CD8-positive, alpha-beta memory T cell (primary cell): ENCODE measurements at regions not wholly inside any gene's neighbourhood (a gene's known extent, or its start where the extent isn't known, plus 50 kb on each side); places are given as distances from the start of the nearest gene placed in this dataset.

Source experiments
- CTCF ChIA-PET: fragments of 350-600 bp; sonication (Branson Sonifier 250); formaldehyde crosslinking; loops from one replicate; lab custom pipeline; 2021; ENCODE audit warnings: antibody characterized with exemption; lab: Charles Lee
- POLR2A ChIA-PET: fragments of 350-600 bp; sonication (Branson Sonifier 250); formaldehyde crosslinking; loops from one replicate; lab custom pipeline; 2021; ENCODE audit warnings: antibody characterized with exemption; lab: Charles Lee
- DNase-seq, 5 donors: peaks; one replicate each; pipeline versions ENCODE4 v3.0.0 to v3.0.0-alpha.2; 2020 to 2022; ENCODE audit warnings: mixed read lengths in 1 of 5
- H3K27ac ChIP-seq: one replicate; pipeline ENCODE4 v1.7.0; 2013; ENCODE audit warnings: low read depth, mild to moderate bottlenecking, low read length, moderate library complexity
- H3K27me3 ChIP-seq: 2 replicates; pipeline ENCODE4 v1.7.0; 2013; ENCODE audit warnings: low read length, mild to moderate bottlenecking; ENCODE audit not compliant: insufficient read depth, poor library complexity, severe bottlenecking
- H3K36me3 ChIP-seq: 2 replicates; pipeline ENCODE4 v1.7.0; 2013; ENCODE audit warnings: mild to moderate bottlenecking, low read length, moderate library complexity; ENCODE audit not compliant: insufficient read depth
- H3K4me1 ChIP-seq: 2 replicates; pipeline ENCODE4 v1.7.0; 2013; ENCODE audit warnings: mild to moderate bottlenecking, low read length, moderate library complexity; ENCODE audit not compliant: insufficient read depth
- H3K4me3 ChIP-seq: 2 replicates; pipeline ENCODE4 v1.7.0; 2013; ENCODE audit warnings: mild to moderate bottlenecking, low read length
- H3K9me3 ChIP-seq: 2 replicates; pipeline ENCODE4 v1.7.0; 2013; ENCODE audit warnings: mild to moderate bottlenecking, low read length
- H3K27ac Mint-ChIP-seq, 8 donors: one replicate each; pipeline ENCODE4 v1.8.0; 2020 to 2021; ENCODE audit warnings: mixed read lengths in 8 of 8, mild to moderate bottlenecking in 6 of 8, inconsistent platforms in 3 of 8, moderate library complexity in 3 of 8
- H3K27me3 Mint-ChIP-seq, 2 donors: one replicate each; pipeline ENCODE4 v1.8.0; 2020 to 2021; ENCODE audit warnings: mixed read lengths in 2 of 2, mild to moderate bottlenecking in 1 of 2, moderate library complexity in 1 of 2
- H3K36me3 Mint-ChIP-seq, 3 donors: one replicate each; pipeline ENCODE4 v1.8.0; 2020 to 2021; ENCODE audit warnings: mixed read lengths in 3 of 3, inconsistent platforms in 1 of 3, mild to moderate bottlenecking in 1 of 3
- H3K4me1 Mint-ChIP-seq, 3 donors: one replicate each; pipeline ENCODE4 v1.8.0; 2020 to 2021; ENCODE audit warnings: mixed read lengths in 3 of 3, inconsistent platforms in 1 of 3, mild to moderate bottlenecking in 1 of 3
- H3K4me3 Mint-ChIP-seq, 7 donors: one replicate each; pipeline ENCODE4 v1.8.0; 2020 to 2021; ENCODE audit warnings: mixed read lengths in 7 of 7, mild to moderate bottlenecking in 6 of 7, moderate library complexity in 4 of 7, inconsistent platforms in 2 of 7
- H3K9me3 Mint-ChIP-seq, 5 donors: one replicate each; pipeline ENCODE4 v1.8.0; 2020 to 2022; ENCODE audit warnings: mixed read lengths in 5 of 5, mild to moderate bottlenecking in 3 of 5, moderate library complexity in 2 of 5, inconsistent platforms in 1 of 5

- Histone ChIP-seq H3K27me3 (no peaks in the 10 kb centered on the region), H3K4me1 (no peaks in the 10 kb centered on the region), H3K4me3 (no peak overlapping the region), H3K9me3 (no peaks in the 10 kb centered on the region), H3K36me3 (no peaks in the 10 kb centered on the region), H3K27ac (no peak overlapping the region)
- POLR2A ChIA-PET = no interaction called here
- Mint-ChIP-seq H3K9me3 (peaks cover 0 to 2% (median 0%) of the 10 kb centered on the region in 5 donors), H3K27ac (no peak overlapping the region), H3K4me1 (no peaks in the 10 kb centered on the region), H3K4me3 (no peak overlapping the region), H3K36me3 (no peaks in the 10 kb centered on the region), H3K27me3 (peaks cover 1 to 9% of the 10 kb centered on the region in 2 donors)
- CTCF ChIA-PET = no interaction called here
- DNase-seq = peak in 1 of 5 donors; percentile 3
Observed at GRCh38 chr9:89668216-89668865, 63.5 kb downstream of the GADD45G start.

GRCh38 chr9:89668866-89669246 lies 64.0 kb downstream of the GADD45G start:
- H3K27ac ChIP-seq = no peak overlapping the region
- no peaks in the 10 kb centered on the region for H3K36me3 ChIP-seq
- Mint-ChIP-seq H3K4me3 (no peak overlapping the region), H3K27ac (no peak overlapping the region), H3K36me3 (no peaks in the 10 kb centered on the region), H3K27me3 (peaks cover 0 to 8% of the 10 kb centered on the region in 2 donors), H3K9me3 (peaks cover 0 to 2% (median 0%) of the 10 kb centered on the region in 5 donors), H3K4me1 (no peaks in the 10 kb centered on the region)
- no peak overlapping the region for H3K4me3 ChIP-seq
- no peaks in the 10 kb centered on the region for H3K4me1 ChIP-seq
- CTCF ChIA-PET = no interaction called here
- H3K27me3 ChIP-seq = no peaks in the 10 kb centered on the region
- POLR2A ChIA-PET = no interaction called here
- peak in 1 of 5 donors; percentile 8 for DNase-seq
- no peaks in the 10 kb centered on the region for H3K9me3 ChIP-seq

GRCh38 chr9:89669361-89669842 lies 64.6 kb downstream of the GADD45G start:
- peak in 1 of 5 donors; percentile 26 for DNase-seq
- no peaks in the 10 kb centered on the region for H3K9me3 ChIP-seq
- H3K9me3 Mint-ChIP-seq = peaks cover 0 to 2% (median 0%) of the 10 kb centered on the region in 5 donors
- no peaks in the 10 kb centered on the region for H3K36me3 Mint-ChIP-seq
- no peaks in the 10 kb centered on the region for H3K4me1 ChIP-seq
- H3K27ac ChIP-seq = no peak overlapping the region
- CTCF ChIA-PET = no interaction called here
- H3K36me3 ChIP-seq = no peaks in the 10 kb centered on the region
- H3K4me1 Mint-ChIP-seq = no peaks in the 10 kb centered on the region
- H3K27me3 Mint-ChIP-seq = peaks cover 0 to 8% of the 10 kb centered on the region in 2 donors
- no peak overlapping the region for H3K4me3 ChIP-seq
- no peak overlapping the region for H3K27ac Mint-ChIP-seq
- POLR2A ChIA-PET = no interaction called here
- H3K27me3 ChIP-seq = no peaks in the 10 kb centered on the region
- H3K4me3 Mint-ChIP-seq = no peak overlapping the region

GRCh38 chr9:89670114-89670513 lies 65.3 kb downstream of the GADD45G start:
- POLR2A ChIA-PET = no interaction called here
- no peak overlapping the region for H3K27ac ChIP-seq
- no peak overlapping the region for H3K4me3 ChIP-seq
- no peaks in the 10 kb centered on the region for H3K36me3 Mint-ChIP-seq
- no peak overlapping the region for H3K4me3 Mint-ChIP-seq
- DNase-seq = peak in 1 of 5 donors; percentile 0
- no peak overlapping the region for H3K27ac Mint-ChIP-seq
- no peaks in the 10 kb centered on the region for H3K4me1 Mint-ChIP-seq
- H3K36me3 ChIP-seq = no peaks in the 10 kb centered on the region
- peaks cover 0 to 2% (median 0%) of the 10 kb centered on the region in 5 donors for H3K9me3 Mint-ChIP-seq
- no peaks in the 10 kb centered on the region for H3K9me3 ChIP-seq
- H3K27me3 ChIP-seq = no peaks in the 10 kb centered on the region
- CTCF ChIA-PET = no interaction called here
- H3K27me3 Mint-ChIP-seq = peaks cover 0 to 8% of the 10 kb centered on the region in 2 donors
- no peaks in the 10 kb centered on the region for H3K4me1 ChIP-seq

- Histone ChIP-seq H3K4me1 (no peaks in the 10 kb centered on the region), H3K4me3 (no peak overlapping the region), H3K27ac (no peak overlapping the region), H3K36me3 (no peaks in the 10 kb centered on the region), H3K27me3 (no peaks in the 10 kb centered on the region), H3K9me3 (no peaks in the 10 kb centered on the region)
- no peak overlapping the region for H3K4me3 Mint-ChIP-seq
- peaks cover 0 to 2% (median 0%) of the 10 kb centered on the region in 5 donors for H3K9me3 Mint-ChIP-seq
- H3K27ac Mint-ChIP-seq = no peak overlapping the region
- ChIA-PET CTCF (no interaction called here), POLR2A (no interaction called here)
- H3K36me3 Mint-ChIP-seq = no peaks in the 10 kb centered on the region
- no peaks in the 10 kb centered on the region for H3K4me1 Mint-ChIP-seq
- DNase-seq = no peak
- H3K27me3 Mint-ChIP-seq = peaks cover 0 to 4% of the 10 kb centered on the region in 2 donors
Observed at GRCh38 chr9:89670801-89671434, 66.1 kb downstream of the GADD45G start.

GRCh38 chr9:89674667-89675057 lies 69.8 kb downstream of the GADD45G start:
- Histone ChIP-seq H3K4me1 (no peaks in the 10 kb centered on the region), H3K9me3 (no peaks in the 10 kb centered on the region), H3K27me3 (no peaks in the 10 kb centered on the region), H3K4me3 (no peak overlapping the region), H3K36me3 (no peaks in the 10 kb centered on the region), H3K27ac (no peak overlapping the region)
- no peaks in the 10 kb centered on the region for H3K4me1 Mint-ChIP-seq
- no peak overlapping the region for H3K27ac Mint-ChIP-seq
- peaks cover 0 to 2% (median 0%) of the 10 kb centered on the region in 5 donors for H3K9me3 Mint-ChIP-seq
- ChIA-PET CTCF (no interaction called here), POLR2A (no interaction called here)
- H3K4me3 Mint-ChIP-seq = no peak overlapping the region
- no peaks in the 10 kb centered on the region for H3K36me3 Mint-ChIP-seq
- no peak for DNase-seq
- H3K27me3 Mint-ChIP-seq = no peaks in the 10 kb centered on the region

GRCh38 chr9:89675058-89675742 lies 70.4 kb downstream of the GADD45G start:
- Mint-ChIP-seq H3K9me3 (peaks cover 0 to 2% (median 0%) of the 10 kb centered on the region in 5 donors), H3K4me3 (no peak overlapping the region), H3K27ac (no peak overlapping the region), H3K27me3 (no peaks in the 10 kb centered on the region), H3K36me3 (no peaks in the 10 kb centered on the region), H3K4me1 (no peaks in the 10 kb centered on the region)
- no peaks in the 10 kb centered on the region for H3K4me1 ChIP-seq
- ChIA-PET CTCF (no interaction called here), POLR2A (no interaction called here)
- no peaks in the 10 kb centered on the region for H3K27me3 ChIP-seq
- H3K27ac ChIP-seq = no peak overlapping the region
- H3K36me3 ChIP-seq = no peaks in the 10 kb centered on the region
- DNase-seq = no peak
- H3K4me3 ChIP-seq = no peak overlapping the region
- no peaks in the 10 kb centered on the region for H3K9me3 ChIP-seq

- Mint-ChIP-seq H3K27ac (no peak overlapping the region), H3K36me3 (no peaks in the 10 kb centered on the region)
- POLR2A ChIA-PET = no interaction called here
Observed at GRCh38 chr9:89676281-89676680, 71.5 kb downstream of the GADD45G start.

More at GRCh38 chr9:89676281-89676680, 71.5 kb downstream of the GADD45G start:
- no peaks in the 10 kb centered on the region for H3K4me1 ChIP-seq
- H3K27me3 ChIP-seq = no peaks in the 10 kb centered on the region
- no peaks in the 10 kb centered on the region for H3K4me1 Mint-ChIP-seq
- H3K36me3 ChIP-seq = no peaks in the 10 kb centered on the region
- no peak for DNase-seq
- no peaks in the 10 kb centered on the region for H3K27me3 Mint-ChIP-seq
- CTCF ChIA-PET = no interaction called here
- no peak overlapping the region for H3K4me3 Mint-ChIP-seq
- H3K27ac ChIP-seq = no peak overlapping the region
- H3K9me3 Mint-ChIP-seq = peaks cover 0 to under 1% (median 0%) of the 10 kb centered on the region in 5 donors
- no peak overlapping the region for H3K4me3 ChIP-seq
- H3K9me3 ChIP-seq = no peaks in the 10 kb centered on the region
